GM12892 (cell line): ENCODE measurements at regions not wholly inside any gene's neighbourhood (a gene's known extent, or its start where the extent isn't known, plus 50 kb on each side); places are given as distances from the start of the nearest gene placed in this dataset.

Experiments used
- DNase-seq: peaks from one replicate; pipeline ENCODE4 v3.0.0; 2011; ENCODE audit not compliant: insufficient read length
- FAIRE-seq: peaks from 2 replicates; lab custom pipeline; 2011; peaks lifted over from hg19 to GRCh38; lab: Jason Lieb, UNC
- POLR2A ChIP-seq: IDR thresholded peaks from 2 replicates; pipeline ENCODE4 v1.6.1; 2011; ENCODE audit warnings: low read depth, low read length, control low read depth
- POLR2AphosphoS5 ChIP-seq: IDR thresholded peaks from 2 replicates; pipeline ENCODE4 v1.6.1; 2011; ENCODE audit warnings: low read depth, low read length, control low read depth
- TAF1 ChIP-seq: IDR thresholded peaks from 2 replicates; pipeline ENCODE4 v1.6.1; 2011; ENCODE audit warnings: low read depth, mild to moderate bottlenecking, control low read depth, low read length, borderline replicate concordance

DNA sequence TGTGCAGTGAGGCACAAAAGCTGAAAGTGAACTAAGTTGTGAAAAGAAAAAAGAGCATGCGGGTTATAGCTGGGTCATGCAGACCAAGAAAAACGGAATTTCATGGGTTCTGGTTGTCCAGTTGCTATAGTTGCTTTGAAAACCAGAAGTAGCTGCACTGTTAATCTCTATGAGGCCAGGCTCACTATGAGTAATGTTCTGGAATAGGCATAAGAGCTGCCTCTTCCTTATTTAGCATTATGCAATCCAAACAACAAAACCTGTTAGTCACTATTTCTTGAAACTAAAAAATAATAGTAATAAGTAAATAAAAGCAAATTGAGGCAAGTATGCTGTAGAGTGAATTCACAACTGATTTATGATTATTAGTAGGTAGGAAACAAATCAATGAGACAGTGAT is 1383.7 kb downstream of the MRPL39 start:
- DNase-seq (no peak), FAIRE-seq (no peak)
- TF ChIP-seq POLR2AphosphoS5 (no peak), POLR2A (no peak), TAF1 (no peak)

DNA sequence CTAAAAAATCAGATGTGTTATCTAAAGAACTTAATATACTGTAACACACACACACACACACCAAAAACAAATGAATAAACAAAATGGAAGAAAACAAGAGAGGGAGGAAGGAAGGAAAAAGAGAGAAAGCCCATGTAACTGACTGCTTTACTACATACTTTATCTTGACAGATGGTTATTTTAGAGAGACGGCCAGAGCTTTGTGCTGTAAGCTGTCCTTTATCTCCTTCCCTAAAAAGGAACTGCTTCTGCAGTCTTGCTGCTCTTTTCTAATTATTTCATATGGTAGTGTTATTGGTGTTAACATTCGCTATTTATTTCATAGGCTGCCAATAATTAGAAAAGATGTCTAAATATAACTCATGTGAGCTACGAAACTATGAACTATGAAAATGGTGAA is 1384.6 kb downstream of the MRPL39 start:
- TF ChIP-seq POLR2AphosphoS5 (no peak), TAF1 (no peak), POLR2A (no peak)
- FAIRE-seq: no peak
- no peak for DNase-seq

DNA sequence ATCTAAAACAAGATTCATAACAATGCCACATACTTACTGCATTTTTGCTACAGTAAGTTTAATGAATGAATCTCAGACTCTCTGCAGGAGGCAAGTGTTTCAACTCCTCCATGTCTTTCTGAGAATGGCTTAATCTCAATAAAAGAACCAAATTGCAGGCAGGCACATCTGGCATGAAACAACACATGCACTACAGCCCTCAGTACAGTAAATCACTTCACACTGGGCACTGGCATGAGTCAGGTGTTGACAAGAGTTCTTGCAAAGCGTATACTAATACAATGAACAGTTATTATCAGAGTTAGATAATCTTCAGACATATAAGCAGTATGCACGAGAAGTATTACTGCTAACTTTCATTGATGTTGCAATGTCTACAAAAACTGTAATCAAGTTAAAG is 1386.8 kb downstream of the MRPL39 start:
- DNase-seq (no peak), FAIRE-seq (no peak)
- TF ChIP-seq TAF1: no peak
- TF ChIP-seq POLR2A: no peak
- no peak for TF ChIP-seq POLR2AphosphoS5

DNA sequence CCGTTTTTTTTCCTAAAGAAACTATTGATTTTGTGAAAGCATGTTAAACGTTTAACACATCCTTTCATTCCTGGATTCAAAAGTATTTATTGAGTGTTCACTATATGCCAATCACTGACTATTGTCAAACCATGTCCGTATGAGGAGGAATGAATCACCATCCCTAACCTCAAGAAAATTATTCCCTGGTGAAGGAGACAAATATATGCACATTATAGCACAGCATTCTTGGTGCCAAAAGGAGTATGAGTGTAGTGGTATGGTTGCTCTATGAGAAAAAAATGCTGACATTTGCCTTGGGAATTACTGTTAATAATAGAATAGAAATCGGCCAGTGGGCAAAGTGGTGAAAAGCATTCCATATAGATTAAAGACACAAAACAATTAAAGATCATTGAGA is 1390.1 kb downstream of the MRPL39 start:
- FAIRE-seq: no peak
- DNase-seq: no peak
- TF ChIP-seq TAF1 (no peak), POLR2A (no peak), POLR2AphosphoS5 (no peak)

DNA sequence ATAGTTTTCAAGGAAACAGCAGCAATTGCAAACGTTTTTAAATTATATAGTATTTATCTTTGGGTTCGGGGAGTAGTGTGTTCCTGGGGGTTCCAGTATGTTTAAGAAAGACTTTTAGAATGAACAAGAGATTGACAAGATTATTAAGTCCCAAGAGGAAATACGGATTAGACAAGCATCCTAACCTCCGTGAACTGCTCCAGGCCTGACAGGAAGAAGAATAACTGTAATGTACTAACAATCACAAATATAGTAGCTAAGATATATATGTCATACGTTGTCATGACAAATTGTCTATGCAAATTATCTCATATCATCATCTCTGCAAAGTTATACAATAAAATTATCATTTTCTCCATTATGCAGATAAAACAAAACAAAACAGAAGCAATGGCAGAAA is 1397.2 kb downstream of the MRPL39 start:
- no peak for DNase-seq
- TF ChIP-seq POLR2A (no peak), POLR2AphosphoS5 (no peak), TAF1 (no peak)
- no peak for FAIRE-seq

DNA sequence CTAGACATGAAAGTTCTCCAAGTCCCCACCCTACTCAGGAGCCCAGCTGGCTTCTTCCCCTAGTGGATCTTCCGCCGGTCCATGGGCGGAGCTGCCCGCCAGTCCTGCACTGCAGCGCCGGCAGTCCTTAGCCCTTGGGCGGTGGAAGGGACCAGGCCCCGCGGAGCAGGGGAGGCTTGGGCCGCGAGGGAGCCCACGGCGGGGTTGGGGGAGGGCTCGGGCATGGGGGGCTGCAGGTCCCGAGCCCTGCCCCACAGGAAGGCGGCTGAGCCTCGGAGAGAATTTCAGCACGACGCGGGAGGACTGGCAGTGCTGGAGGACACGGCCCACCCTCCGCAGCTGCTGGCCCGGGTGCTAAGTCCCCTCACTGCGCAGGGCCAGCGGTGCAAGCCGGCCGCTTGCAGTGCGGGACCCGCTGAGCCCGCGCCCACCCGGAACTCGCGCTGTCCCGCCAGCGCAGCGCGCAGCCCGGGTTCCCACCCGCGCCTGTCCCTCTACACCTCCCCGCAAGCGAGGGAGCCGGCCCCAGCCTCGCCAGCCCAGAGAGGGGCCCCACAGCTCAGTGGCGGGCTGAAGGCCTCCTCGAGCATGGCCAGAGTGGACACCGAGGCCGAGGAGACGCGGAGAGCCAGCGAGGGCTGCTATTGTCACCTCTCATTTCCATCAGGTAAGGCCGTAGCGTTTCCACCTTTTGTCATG is 1398.6 kb downstream of the MRPL39 start:
- DNase-seq (no peak), FAIRE-seq (no peak)
- TF ChIP-seq POLR2A: no peak
- TF ChIP-seq POLR2AphosphoS5: no peak
- TF ChIP-seq TAF1: no peak

DNA sequence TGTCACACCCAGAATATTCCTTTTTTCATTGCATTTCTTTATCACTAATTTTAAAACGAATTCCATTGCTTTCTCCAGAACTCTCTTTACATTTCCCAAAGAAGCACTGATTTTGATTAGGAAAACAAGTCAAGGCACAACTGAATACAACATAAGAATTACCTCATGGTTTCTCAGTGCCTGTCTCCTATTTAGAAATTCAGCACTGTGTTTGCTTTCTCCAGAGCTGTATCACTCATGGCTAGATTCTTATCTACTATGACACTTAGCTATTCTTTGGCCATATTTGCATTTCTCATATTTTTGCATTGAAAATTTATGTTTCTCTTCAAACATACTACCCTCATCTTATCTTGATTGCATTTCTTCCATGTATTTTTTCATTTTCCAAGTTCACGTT is 1402.0 kb downstream of the MRPL39 start:
- no peak for TF ChIP-seq TAF1
- TF ChIP-seq POLR2A: no peak
- no peak for TF ChIP-seq POLR2AphosphoS5
- DNase-seq (no peak), FAIRE-seq (no peak)

DNA sequence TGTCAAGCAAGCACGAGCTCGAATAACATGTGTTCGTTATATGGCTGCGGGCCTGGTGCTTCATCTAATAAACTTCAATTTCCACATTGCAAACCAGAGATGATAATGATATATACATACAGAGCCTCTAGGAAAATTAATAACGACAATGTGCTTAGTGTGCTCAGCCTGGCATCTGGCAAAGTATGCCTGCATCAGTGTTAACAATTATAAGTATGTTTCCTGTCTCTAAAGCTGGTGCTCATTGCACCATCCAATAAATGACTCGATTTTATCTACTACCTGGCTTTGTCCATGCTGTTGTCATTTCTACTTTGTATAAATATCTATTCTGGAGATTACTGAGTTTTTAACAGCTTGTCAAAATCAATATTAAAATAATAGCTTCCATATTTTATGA is 1402.6 kb downstream of the MRPL39 start:
- no peak for DNase-seq
- TF ChIP-seq POLR2AphosphoS5 (no peak), TAF1 (no peak)
- no peak for FAIRE-seq

DNA sequence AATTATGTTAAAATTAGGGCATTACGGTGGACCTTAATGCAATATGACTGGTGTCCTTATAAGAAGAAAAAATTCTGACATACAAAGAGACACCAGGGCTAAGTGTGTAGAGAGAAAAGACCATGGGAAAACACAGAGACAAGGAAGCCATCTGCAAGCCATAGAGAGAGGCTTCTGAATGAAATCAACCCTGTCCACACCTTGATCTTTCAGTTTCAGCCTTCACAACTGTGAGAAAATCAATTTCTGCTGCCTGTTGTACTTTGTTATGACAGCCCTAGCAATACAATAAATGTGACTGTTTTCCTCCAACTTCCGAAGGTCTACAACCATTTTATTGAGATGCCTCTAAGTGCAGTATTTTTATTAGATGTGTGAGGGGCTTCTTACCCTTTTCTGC is 1407.2 kb downstream of the MRPL39 start:
- no peak for TF ChIP-seq TAF1
- no peak for TF ChIP-seq POLR2A
- TF ChIP-seq POLR2AphosphoS5: no peak
- FAIRE-seq (no peak), DNase-seq (no peak)

DNA sequence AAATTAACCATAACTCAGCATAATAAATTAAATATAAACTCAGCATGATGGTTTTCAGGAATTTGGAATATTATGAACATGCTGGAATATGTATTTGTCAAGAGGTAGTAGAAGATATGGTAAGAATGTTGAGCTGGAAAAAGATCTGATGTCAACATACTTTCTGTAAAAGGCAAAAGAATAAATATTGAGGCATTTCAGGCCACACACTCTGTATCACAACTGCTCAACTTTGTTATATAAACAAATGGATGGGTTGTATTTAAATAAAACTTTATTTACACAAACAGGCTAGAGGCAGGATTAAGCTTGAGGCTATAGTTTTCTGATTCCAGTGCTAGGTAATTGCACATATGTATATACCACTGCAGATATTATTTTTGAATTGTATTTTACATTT is 1409.4 kb downstream of the MRPL39 start:
- no peak for FAIRE-seq
- no peak for TF ChIP-seq POLR2AphosphoS5
- TF ChIP-seq TAF1: no peak
- no peak for DNase-seq

DNA sequence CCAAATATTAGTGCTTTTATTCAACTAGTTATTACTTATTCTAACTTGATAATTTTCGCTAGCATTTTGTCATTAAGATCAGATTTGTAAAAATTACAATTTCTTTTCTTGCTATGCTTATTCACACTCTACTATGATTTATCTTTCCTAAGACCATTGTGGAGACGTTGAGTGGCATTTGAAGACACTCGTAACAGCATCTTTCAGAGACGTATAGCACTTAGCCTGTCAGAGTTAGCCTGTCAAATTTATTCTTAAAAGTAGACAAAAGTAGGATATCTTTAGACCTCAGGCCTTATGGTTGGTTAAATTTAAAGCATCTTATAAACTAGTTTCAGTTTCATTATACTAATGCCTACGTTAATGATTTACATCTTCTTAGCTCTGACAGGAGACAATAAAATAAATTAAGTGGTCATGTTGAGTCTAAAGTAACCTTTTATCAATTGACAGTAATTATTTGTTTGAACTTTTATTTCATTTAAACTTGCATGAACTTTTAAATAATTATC is 1410.1 kb downstream of the MRPL39 start:
- DNase-seq (no peak), FAIRE-seq (no peak)
- TF ChIP-seq POLR2A (no peak), POLR2AphosphoS5 (no peak), TAF1 (no peak)

DNA sequence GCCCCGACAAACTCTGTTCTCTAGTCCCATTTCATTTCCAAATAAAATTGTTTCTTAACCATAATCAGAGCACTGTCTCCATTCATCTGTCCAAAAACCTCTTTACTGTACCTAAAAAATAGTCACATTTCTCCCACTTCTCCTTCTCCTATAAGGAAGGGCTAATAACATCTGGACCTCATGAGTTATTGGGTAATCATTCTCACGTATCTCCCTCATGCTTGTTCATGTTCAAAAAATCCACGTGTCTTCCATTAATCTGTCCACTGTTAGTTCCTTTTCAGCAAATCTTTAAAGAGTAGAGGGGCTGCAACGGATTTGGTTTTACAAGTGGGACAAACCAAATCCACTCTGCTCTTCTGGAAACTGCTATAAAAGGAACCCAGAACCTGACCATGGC is 1418.8 kb downstream of the MRPL39 start:
- DNase-seq: no peak
- no peak for FAIRE-seq
- no peak for TF ChIP-seq TAF1
- no peak for TF ChIP-seq POLR2A
- TF ChIP-seq POLR2AphosphoS5: no peak
